ENCODE measurements at regions not wholly inside any gene's neighbourhood (a gene's known extent, or its start where the extent isn't known, plus 50 kb on each side); places are given as distances from the start of the nearest gene placed in this dataset.
"Not testable (repeated sequence)": the region's sequence is repeated elsewhere in the genome, so short reads cannot be mapped to it uniquely, and the experiment has no call there.

GRCh38 chr4:130074096-130074495 lies 978.1 kb downstream of the C4orf33 start:
- TF ChIP-seq POLR2A (IDR thresholded peaks at IDR 0.05) (no peak), CTCF (IDR thresholded peaks at IDR 0.05) (no peak)
- 83 to 87% methylated on average over 5 of the region's 5 CpGs for WGBS, 2 donors

GRCh38 chr4:130077275-130077674 lies 981.3 kb downstream of the C4orf33 start:
- WGBS, 2 donors = 57 to 59% methylated on average over 1 of the region's 1 CpG
- no peak for DNase-seq

More at GRCh38 chr4:130074096-130074495, 978.1 kb downstream of the C4orf33 start:
- Histone ChIP-seq H3K36me3 (no peaks in the 10 kb centered on the region), H3K9me3 (no peaks in the 10 kb centered on the region), H3K4me3 (no peak overlapping the region), H3K27ac (no peak overlapping the region), H3K4me1 (no peaks in the 10 kb centered on the region), H3K27me3 (no peaks in the 10 kb centered on the region)
- no peak for DNase-seq
- intact Hi-C loops (cut with DNase I) = no loop called here

GRCh38 chr4:130079027-130079426 lies 983.1 kb downstream of the C4orf33 start:
- H3K27me3 ChIP-seq; H3K36me3 ChIP-seq; H3K4me3 ChIP-seq; H3K27ac ChIP-seq; H3K9me3 ChIP-seq; intact Hi-C loops (cut with DNase I); DNase-seq; H3K4me1 ChIP-seq: not testable (repeated sequence)
- 62% methylated on average over 2 of the region's 2 CpGs for WGBS, 2 donors

More at GRCh38 chr4:130077275-130077674, 981.3 kb downstream of the C4orf33 start:
- H3K9me3 ChIP-seq = no peaks in the 10 kb centered on the region
- no peak overlapping the region for H3K4me3 ChIP-seq
- TF ChIP-seq CTCF (IDR thresholded peaks at IDR 0.05) (no peak), POLR2A (IDR thresholded peaks at IDR 0.05) (no peak)
- H3K27me3 ChIP-seq = no peaks in the 10 kb centered on the region
- H3K4me1 ChIP-seq = no peaks in the 10 kb centered on the region
- intact Hi-C loops (cut with DNase I) = no loop called here
- no peak overlapping the region for H3K27ac ChIP-seq
- no peaks in the 10 kb centered on the region for H3K36me3 ChIP-seq

GRCh38 chr4:130080872-130081451 lies 985.0 kb downstream of the C4orf33 start:
- Histone ChIP-seq H3K9me3 (no peaks in the 10 kb centered on the region), H3K4me1 (no peaks in the 10 kb centered on the region), H3K36me3 (no peaks in the 10 kb centered on the region), H3K4me3 (no peak overlapping the region), H3K27me3 (no peaks in the 10 kb centered on the region), H3K27ac (no peak overlapping the region)
- intact Hi-C loops (cut with DNase I) = no loop called here
- 70 to 72% methylated on average over 4 of the region's 4 CpGs for WGBS, 2 donors
- TF ChIP-seq POLR2A (IDR thresholded peaks at IDR 0.05) (no peak), CTCF (IDR thresholded peaks at IDR 0.05) (no peak)
- DNase-seq = no peak

- TF ChIP-seq CTCF (IDR thresholded peaks at IDR 0.05) (no peak), POLR2A (IDR thresholded peaks at IDR 0.05) (no peak)
- no peak for DNase-seq
- Histone ChIP-seq H3K4me1 (no peaks in the 10 kb centered on the region), H3K9me3 (peaks cover 0 to 3% (median 0%) of the 10 kb centered on the region in 3 donors), H3K27me3 (no peaks in the 10 kb centered on the region), H3K27ac (no peak overlapping the region), H3K4me3 (no peak overlapping the region), H3K36me3 (no peaks in the 10 kb centered on the region)
- 55 to 90% methylated on average over 2 to 12 of the region's 22 CpGs for WGBS, 2 donors
- intact Hi-C loops (cut with DNase I) = no loop called here
These were observed 994.5 kb downstream of the C4orf33 start for GRCh38 chr4:130090427-130090826.
